Suprapubic skin (tissue), 3 donors: ENCODE measurements at regions not wholly inside any gene's neighbourhood (a gene's known extent, or its start where the extent isn't known, plus 50 kb on each side); places are given as distances from the start of the nearest gene placed in this dataset.

Source experiments
- EP300 ChIP-seq: sonication (generic); formaldehyde crosslinking; IDR thresholded peaks from one replicate; pipeline ENCODE4 v1.6.1; 2017; ENCODE audit warnings: antibody characterized with exemption
- POLR2A ChIP-seq, 2 donors: fragments of 450-650 bp; IDR thresholded peaks; one replicate each; pipeline ENCODE4 v1.6.1; 2017; ENCODE audit warnings: antibody characterized with exemption in 2 of 2, mild to moderate bottlenecking in 2 of 2, moderate library complexity in 2 of 2
- TF ChIP-seq, protein P1 (sequence below), 2 donors: fragments of 200-600 bp in 1 of 2; fragments of 450-650 bp in 1 of 2; sonication (generic) in 1 of 2; IDR thresholded peaks; one replicate each; pipeline ENCODE4 v1.5.1; 2016 to 2019; ENCODE audit warnings: antibody characterized with exemption in 2 of 2, mild to moderate bottlenecking in 1 of 2, moderate library complexity in 1 of 2

DNA sequence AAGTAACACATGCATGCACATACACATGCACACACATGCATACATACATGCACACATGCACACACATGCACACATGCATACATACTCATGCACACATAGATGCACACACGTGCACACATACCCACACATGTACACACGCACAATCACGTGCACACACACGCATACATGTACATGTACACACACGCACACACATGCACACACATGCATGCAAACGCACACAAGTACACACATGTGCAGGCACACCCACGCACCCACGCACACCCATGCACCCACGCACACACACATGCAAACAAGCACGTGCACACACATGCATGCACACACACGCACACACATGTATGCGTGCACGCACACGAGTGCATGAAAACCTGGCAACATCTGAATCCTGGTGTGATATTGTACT lies 232.7 kb upstream of the CDH4 start:
- TF ChIP-seq, protein P1, sequence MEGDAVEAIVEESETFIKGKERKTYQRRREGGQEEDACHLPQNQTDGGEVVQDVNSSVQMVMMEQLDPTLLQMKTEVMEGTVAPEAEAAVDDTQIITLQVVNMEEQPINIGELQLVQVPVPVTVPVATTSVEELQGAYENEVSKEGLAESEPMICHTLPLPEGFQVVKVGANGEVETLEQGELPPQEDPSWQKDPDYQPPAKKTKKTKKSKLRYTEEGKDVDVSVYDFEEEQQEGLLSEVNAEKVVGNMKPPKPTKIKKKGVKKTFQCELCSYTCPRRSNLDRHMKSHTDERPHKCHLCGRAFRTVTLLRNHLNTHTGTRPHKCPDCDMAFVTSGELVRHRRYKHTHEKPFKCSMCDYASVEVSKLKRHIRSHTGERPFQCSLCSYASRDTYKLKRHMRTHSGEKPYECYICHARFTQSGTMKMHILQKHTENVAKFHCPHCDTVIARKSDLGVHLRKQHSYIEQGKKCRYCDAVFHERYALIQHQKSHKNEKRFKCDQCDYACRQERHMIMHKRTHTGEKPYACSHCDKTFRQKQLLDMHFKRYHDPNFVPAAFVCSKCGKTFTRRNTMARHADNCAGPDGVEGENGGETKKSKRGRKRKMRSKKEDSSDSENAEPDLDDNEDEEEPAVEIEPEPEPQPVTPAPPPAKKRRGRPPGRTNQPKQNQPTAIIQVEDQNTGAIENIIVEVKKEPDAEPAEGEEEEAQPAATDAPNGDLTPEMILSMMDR (IDR thresholded peaks at IDR 0.05) = no peak
- TF ChIP-seq POLR2A (IDR thresholded peaks at IDR 0.05) (no peak), EP300 (no peak)
